OCI-LY1 (cell line): ENCODE measurements at regions not wholly inside any gene's neighbourhood (a gene's known extent, or its start where the extent isn't known, plus 50 kb on each side); places are given as distances from the start of the nearest gene placed in this dataset.

ENCODE experiments used
- CTCF ChIP-seq: fragments of 200-600 bp; sonication (generic), shearing (Covaris generic); IDR thresholded peaks from 2 replicates; pipeline ENCODE4 v1.5.1; 2017; ENCODE audit warnings: mild to moderate bottlenecking, antibody characterized with exemption, low read length, moderate library complexity, mixed read lengths
- EZH2 ChIP-seq: fragments of 200-600 bp; sonication (generic), shearing (Covaris generic); IDR thresholded peaks from 2 replicates; pipeline ENCODE4 v1.8.0; 2017; ENCODE audit warnings: borderline replicate concordance, mixed run types, mild to moderate bottlenecking, antibody characterized with exemption, low read length, moderate library complexity, mixed read lengths

GRCh38 chr1:224543453-224543852 lies 72.7 kb upstream of the CNIH3 start:
- no peak for TF ChIP-seq CTCF
- TF ChIP-seq EZH2, result no peak
